C4-2B (cell line): ENCODE measurements at regions not wholly inside any gene's neighbourhood (a gene's known extent, or its start where the extent isn't known, plus 50 kb on each side); places are given as distances from the start of the nearest gene placed in this dataset.
"Not testable (repeated sequence)": the region's sequence is repeated elsewhere in the genome, so short reads cannot be mapped to it uniquely, and the experiment has no call there.

Experiments used
- CTCF ChIP-seq: fragments of 450-650 bp; conservative IDR thresholded peaks from 2 replicates; pipeline ENCODE4 v1.5.1; 2017; ENCODE audit warnings: mild to moderate bottlenecking
- ZFX ChIP-seq: fragments of 450-650 bp; IDR thresholded peaks from 2 replicates; pipeline ENCODE4 v1.6.1; 2017

- TF ChIP-seq CTCF, ZFX: not testable (repeated sequence)
Observed at GRCh38 chr15:22268201-22268600, 187.9 kb downstream of the OR4M2 start.
